ENCODE measurements at regions not wholly inside any gene's neighbourhood (a gene's known extent, or its start where the extent isn't known, plus 50 kb on each side); places are given as distances from the start of the nearest gene placed in this dataset.
"Not testable (repeated sequence)": the region's sequence is repeated elsewhere in the genome, so short reads cannot be mapped to it uniquely, and the experiment has no call there.

DNA sequence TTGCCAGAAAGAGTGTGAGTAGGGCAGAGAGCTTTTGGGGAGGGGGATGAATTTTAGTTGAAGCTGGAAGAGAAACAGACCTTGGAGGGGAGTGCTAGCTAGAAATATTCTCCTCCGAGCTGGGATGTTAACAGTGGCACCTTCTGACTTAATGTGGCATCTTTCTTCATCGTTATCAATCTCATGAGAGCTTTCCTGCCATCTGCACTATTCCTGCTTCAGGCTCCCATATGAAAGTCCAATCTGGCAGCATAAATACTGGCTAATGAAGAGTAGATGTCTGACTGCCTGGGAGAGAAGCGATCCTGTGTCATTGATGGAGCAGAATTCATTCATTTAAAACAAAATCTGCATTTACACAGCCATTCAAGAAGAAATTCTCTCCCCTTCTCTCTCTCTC lies 284.5 kb downstream of the TMEM38B start:
- DNase-seq: no peak

DNA sequence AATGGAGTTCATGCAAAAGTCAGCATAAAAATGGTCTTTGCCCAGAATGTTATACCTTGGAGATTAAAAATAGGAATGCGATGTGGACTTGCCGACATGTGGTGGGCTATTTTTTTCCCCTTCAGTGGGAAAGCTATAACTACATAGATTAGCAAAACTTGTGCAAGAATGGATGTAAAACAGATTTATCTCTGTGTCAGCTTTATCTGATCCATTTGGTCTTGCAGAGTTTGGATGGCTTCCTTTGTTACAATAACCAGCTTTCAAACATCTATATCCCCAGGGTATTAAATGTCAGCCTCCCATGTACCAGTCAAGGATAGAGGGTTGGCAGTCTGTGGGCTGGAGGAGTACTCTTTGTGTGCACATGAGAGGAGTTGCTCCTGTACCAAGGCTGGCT lies 284.9 kb downstream of the TMEM38B start:
- DNase-seq: no peak

- no peak for DNase-seq
Observed at GRCh38 chr9:105984714-105985113, 290.4 kb downstream of the TMEM38B start.

- peak in 9 of 14 donors; percentile 35 to 66 (median 42) for DNase-seq
Observed at GRCh38 chr9:105993116-105993854, 298.9 kb downstream of the TMEM38B start.

DNA sequence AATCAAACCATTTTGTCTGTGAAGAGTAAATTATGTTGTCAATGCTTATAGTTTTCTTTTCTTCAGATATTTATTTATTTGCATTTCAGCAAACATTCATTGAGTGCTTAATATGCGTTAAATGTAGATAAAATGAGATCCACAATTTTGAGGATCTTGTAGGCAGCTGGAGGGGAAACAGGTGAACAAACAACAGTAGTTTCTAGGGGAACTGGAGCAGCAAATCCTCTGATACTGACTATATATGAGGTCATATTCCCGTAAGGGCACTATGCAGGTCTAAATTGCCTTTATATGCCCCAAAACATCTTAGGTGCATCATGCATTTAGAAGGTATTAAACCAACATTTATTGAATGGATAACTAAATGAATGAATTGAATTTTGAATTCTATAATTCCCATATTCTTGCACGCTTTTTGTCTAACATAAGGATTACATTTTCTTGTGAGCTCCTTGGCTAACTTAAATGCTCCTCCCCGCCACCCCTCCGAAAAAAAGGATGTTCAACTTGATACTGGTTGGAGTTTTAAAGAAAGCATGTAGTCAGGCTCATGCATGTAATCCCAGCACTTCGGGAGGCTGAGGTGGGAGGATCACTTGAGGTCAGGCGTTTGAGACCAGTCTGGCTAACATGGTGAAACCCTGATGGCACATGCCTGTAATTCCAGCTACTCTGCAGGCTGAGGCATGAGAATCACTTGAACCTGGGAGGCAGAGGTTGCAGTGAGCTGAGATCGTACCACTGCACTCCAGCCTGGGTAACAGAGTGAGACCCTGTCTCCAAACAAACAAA lies 299.8 kb downstream of the TMEM38B start:
- no peak for DNase-seq

DNA sequence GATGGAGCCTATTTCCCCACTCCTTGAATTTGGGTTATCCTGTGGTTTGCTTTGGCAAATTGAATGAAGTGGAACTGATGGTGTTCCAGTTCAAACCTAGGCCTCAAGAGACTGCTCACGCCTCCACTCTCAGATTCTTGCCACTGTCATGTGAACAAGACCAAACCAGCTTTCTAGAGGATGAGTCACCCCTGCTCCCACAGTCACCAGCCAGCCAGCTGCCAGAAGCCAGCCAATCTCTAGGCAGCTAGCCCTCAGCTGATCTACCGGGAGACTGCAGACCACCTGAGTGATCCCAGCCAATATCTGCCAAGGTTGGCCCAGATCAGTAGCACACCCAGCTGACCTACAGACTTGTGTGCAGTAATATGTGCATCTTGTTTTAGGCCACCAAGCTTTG lies 300.6 kb downstream of the TMEM38B start:
- DNase-seq: peak in 3 of 14 donors; percentile 20 to 57 (median 40)

GRCh38 chr9:106017198-106017740 lies 322.9 kb downstream of the TMEM38B start:
- DNase-seq: no peak

DNA sequence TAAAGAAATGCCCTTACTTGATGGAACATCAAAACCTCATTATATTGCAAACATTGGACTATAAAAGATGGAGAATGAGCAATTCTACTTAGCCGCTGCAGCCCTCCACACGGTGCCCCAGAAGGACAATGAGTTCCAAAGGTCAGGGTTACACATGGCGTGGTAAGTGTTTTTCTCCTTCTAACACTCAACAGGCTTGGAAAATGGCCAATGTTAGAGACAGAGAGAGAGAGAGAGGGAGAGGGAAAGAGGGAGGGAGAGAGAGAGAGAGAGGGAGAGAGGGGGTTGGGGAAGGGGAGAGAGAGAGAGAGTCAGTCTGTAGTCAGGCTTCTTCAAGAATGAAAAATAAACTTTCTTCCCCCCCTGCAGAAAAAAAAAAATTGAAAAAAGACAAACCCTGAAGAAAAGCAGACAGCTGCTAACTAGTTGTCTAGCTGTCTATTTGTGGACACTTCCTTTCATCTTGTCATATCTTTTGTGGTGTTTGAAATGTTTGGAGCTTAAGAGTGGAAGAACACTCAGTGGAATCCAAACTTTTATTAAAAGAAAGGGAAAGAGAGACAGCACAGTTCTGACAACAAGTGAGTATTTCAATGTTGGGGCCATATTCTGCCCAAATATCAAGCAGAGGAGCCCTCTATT lies 324.8 kb downstream of the TMEM38B start:
- no peak for DNase-seq

DNA sequence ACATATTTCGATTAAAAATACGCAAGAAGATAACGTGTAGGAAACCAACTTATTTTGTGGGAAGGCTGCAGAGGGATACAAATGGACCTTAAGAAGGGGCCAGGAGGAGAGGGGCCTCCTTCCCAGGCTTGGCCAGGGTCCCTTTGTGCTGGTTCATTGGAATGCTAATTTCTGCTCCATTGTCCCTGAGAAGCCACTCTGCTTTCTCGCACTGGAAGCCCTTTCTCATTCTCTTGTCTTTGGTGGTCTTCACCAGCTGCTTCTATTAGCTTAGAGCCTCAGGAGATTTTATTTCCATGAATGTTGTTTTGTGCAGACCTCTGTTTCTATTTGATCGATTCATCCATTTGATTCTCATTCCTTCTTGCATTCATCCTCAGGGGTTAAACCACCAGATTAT lies 325.4 kb downstream of the TMEM38B start:
- no peak for DNase-seq

- DNase-seq: no peak
Observed at GRCh38 chr9:106020186-106020585, 325.8 kb downstream of the TMEM38B start.

DNA sequence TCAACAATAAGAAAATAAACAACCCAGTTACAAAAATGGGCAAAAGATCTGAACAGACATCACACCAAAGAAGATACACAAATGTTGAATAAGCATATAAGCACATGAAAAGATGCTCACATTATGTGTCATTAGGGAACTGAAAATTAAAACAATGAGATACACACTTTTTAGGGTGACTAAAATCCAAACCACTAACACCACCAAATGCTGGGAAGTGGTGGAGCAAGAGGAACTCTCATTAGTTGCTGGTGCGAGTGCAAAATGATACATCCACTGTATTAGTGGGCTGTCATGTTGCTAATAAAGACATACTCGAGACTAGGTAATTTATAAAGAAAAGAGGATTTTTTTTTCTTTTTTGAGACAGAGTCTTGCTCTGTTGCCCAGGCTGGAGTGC lies 329.1 kb downstream of the TMEM38B start:
- no peak for DNase-seq

DNA sequence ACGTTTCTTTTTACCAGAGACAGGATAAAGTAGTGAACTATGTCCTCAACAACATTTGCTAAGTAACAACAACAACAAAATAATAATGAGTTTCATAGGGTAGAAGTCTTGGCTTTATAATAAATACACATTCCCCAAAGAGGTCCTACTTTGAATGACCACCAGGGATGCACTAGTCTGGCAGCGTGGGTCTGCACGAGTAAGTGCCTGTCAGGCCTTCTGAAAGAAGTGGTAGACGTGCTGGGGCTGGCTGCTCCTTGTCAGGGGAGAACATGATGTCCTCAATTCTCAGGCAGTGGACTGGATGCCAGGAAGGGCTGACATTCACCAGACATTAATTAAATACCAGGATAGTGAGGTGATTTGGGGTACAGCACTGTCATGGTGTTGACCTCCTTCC lies 331.1 kb downstream of the TMEM38B start:
- DNase-seq: no peak

DNA sequence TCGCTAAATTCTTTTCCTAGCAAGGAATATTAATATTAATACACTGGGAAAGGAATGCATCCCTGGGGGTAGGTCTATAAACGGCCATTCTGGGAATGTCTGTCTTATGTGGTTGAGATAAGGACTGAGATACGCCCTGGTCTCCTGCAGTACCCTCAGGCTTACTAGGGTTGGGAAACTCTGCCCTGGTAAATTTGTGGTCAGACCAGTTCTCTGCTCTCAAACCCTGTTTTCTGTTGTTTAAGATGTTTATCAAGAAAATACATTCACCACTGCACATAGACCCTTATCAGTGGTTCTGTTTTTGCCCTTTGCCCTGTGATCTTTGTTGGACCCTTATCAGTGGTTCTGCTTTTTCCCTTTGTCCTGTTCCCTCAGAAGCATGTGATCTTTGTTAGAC lies 335.8 kb downstream of the TMEM38B start:
- not testable (repeated sequence) for DNase-seq

DNA sequence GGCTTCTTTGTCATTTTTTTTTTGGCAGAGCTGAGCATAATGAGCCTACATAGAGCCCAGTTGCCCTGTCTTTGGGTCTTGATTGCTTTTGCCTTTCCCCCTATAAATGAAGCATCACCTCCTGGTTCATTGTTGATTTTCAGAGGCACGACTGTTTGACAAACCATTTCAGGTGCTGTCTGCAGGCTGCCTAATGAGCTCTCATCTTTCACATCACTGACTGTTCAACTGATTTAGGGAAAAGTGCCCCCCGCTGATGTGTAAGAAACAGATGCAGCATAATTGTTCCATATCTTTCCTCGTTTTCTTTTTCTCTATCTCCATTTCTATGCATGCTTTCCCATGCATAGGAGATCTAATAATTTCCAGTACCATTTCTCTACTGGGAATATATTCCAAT lies 338.6 kb downstream of the TMEM38B start:
- DNase-seq: no peak

DNA sequence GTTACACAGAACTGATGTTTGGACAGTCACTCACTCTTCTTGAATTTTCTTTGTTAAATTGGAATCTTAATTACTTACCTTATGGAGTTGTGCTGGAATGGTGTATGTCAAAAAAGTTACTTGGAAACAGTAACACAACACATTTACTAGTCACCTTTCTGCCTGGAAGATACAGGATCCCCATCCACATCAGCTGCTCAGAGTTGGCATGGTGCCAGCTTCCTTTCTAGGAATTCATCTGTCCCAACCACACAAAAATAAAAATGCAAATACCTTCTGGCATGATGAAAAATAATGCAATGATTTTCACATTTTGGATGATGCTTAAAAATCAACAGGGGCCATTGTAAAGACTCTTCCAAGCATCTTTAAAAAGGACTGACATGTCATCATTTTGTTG lies 341.5 kb downstream of the TMEM38B start:
- no peak for DNase-seq

- DNase-seq: no peak
Observed at GRCh38 chr9:106038266-106039001, 344.1 kb downstream of the TMEM38B start.

- no peak for DNase-seq
Observed at GRCh38 chr9:106039151-106039935, 345.0 kb downstream of the TMEM38B start.

DNA sequence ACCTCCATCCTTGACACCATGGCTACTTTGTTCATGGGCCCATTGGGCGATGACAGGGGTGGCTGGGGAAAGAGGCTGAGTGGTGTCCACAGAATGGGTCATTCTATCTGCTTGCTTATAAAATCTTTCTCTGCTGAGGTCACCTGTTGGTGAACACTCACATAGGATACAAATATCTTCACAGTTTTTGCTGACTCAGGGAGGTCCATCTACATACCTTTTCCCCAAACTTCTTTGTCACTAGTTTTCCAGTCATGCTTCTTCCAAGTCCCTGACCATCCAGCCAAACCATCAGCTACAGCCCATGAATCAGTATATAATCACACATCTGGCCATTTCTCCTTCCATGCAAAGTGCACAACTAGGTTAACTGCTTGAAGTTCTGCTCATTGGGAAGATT lies 347.6 kb downstream of the TMEM38B start:
- not testable (repeated sequence) for DNase-seq

DNA sequence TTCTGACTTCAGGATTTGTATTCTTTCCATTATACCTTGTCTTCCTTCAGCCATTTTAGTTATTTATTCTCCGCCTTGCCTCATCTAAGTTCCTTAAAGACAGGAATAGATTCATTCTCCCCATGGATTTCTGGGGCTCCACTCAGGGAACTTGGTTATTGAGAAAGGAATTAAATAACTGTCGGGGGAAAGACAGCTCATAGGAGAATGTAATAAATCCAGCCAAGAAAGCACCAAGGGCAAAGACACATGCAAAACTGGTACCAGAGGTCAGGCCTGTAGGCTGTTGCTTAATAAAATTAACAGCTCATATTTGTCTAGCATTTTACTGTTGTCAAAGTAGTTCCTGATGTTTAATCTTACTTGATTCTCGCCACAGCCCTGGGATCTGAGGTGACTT lies 357.2 kb downstream of the TMEM38B start:
- DNase-seq: no peak

DNA sequence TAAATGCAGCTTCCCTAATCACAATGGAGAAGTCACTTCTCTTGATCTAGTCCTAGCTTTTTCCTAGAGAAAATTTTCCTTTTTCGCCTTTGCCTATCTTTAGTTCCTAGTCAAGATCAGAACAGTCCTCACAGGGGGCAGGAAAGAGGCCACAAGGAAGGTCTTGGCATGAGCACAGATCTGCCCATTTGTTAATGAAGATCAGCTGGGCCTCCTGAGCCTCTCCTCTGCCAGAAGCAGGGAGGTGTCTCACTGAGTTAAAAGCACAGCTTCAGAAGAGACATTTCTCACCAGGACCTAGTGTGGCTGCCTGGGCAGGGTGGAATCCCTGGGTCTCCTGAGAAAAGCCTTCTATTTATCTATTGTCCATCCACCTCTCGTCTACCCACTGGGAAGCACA lies 357.8 kb downstream of the TMEM38B start:
- no peak for DNase-seq

- no peak for DNase-seq
Observed at GRCh38 chr9:106052735-106053134, 358.4 kb downstream of the TMEM38B start.

GRCh38 chr9:106056328-106056727 lies 362.0 kb downstream of the TMEM38B start:
- DNase-seq: no peak
